ENCODE measurements at regions not wholly inside any gene's neighbourhood (a gene's known extent, or its start where the extent isn't known, plus 50 kb on each side); places are given as distances from the start of the nearest gene placed in this dataset.

- TF ChIP-seq POLR2A (IDR thresholded peaks at IDR 0.05) = no peak
- no peak for TF ChIP-seq CTCF (IDR thresholded peaks at IDR 0.05)
- intact Hi-C loops (cut with DNase I; ENCODE audit: low total_unique reads) = no loop called here
- no peak overlapping the region for H3K4me3 ChIP-seq (ENCODE audit: low read depth, poor library complexity, severe bottlenecking)
- peak in 1 of 2 donors; percentile 28 for DNase-seq (ENCODE audit: low spot score in 2 of 2)
- WGBS, 2 donors = 84 to 88% methylated on average over 15 of the region's 15 CpGs
Measured at GRCh38 chr10:128573281-128573845, 447.1 kb upstream of the MKI67 start.

GRCh38 chr10:128573986-128574385 is 447.8 kb upstream of the MKI67 start:
- intact Hi-C loops (cut with DNase I; ENCODE audit: low total_unique reads) = no loop called here
- no peak overlapping the region for H3K4me3 ChIP-seq (ENCODE audit: low read depth, poor library complexity, severe bottlenecking)
- no peak for DNase-seq (ENCODE audit: low spot score in 2 of 2)
- WGBS, 2 donors = 83 to 85% methylated on average over 9 of the region's 9 CpGs
- TF ChIP-seq POLR2A (IDR thresholded peaks at IDR 0.05) (no peak), CTCF (IDR thresholded peaks at IDR 0.05) (no peak)

- intact Hi-C loops (cut with DNase I; ENCODE audit: low total_unique reads) = no loop called here
- no peak for DNase-seq (ENCODE audit: low spot score in 2 of 2)
Measured at GRCh38 chr10:128574581-128575210, 448.5 kb upstream of the MKI67 start.

GRCh38 chr10:128575761-128576160 is 449.5 kb upstream of the MKI67 start:
- DNase-seq (ENCODE audit: low spot score in 2 of 2) = no peak
- H3K4me3 ChIP-seq (ENCODE audit: low read depth, poor library complexity, severe bottlenecking) = no peak overlapping the region
- 69 to 75% methylated on average over 2 of the region's 2 CpGs for WGBS, 2 donors
- intact Hi-C loops (cut with DNase I; ENCODE audit: low total_unique reads) = no loop called here
- TF ChIP-seq POLR2A (IDR thresholded peaks at IDR 0.05) = no peak
- no peak for TF ChIP-seq CTCF (IDR thresholded peaks at IDR 0.05)

More at GRCh38 chr10:128574581-128575210, 448.5 kb upstream of the MKI67 start:
- TF ChIP-seq CTCF (IDR thresholded peaks at IDR 0.05) = no peak
- TF ChIP-seq POLR2A (IDR thresholded peaks at IDR 0.05) = no peak
- no peak overlapping the region for H3K4me3 ChIP-seq (ENCODE audit: low read depth, poor library complexity, severe bottlenecking)
- 44 to 45% methylated on average over 16 of the region's 16 CpGs for WGBS, 2 donors

GRCh38 chr10:128576336-128576735 is 450.1 kb upstream of the MKI67 start:
- WGBS, 2 donors = 92 to 93% methylated on average over 11 of the region's 11 CpGs
- no peak overlapping the region for H3K4me3 ChIP-seq (ENCODE audit: low read depth, poor library complexity, severe bottlenecking)
- TF ChIP-seq POLR2A (IDR thresholded peaks at IDR 0.05) = no peak
- intact Hi-C loops (cut with DNase I; ENCODE audit: low total_unique reads) = no loop called here
- DNase-seq (ENCODE audit: low spot score in 2 of 2) = no peak

- H3K4me3 ChIP-seq (ENCODE audit: low read depth, poor library complexity, severe bottlenecking) = no peak overlapping the region
- 47 to 55% methylated on average over 11 of the region's 11 CpGs for WGBS, 2 donors
- no peak for DNase-seq (ENCODE audit: low spot score in 2 of 2)
- TF ChIP-seq CTCF (IDR thresholded peaks at IDR 0.05) = no peak
- TF ChIP-seq POLR2A (IDR thresholded peaks at IDR 0.05) = no peak
- intact Hi-C loops (cut with DNase I; ENCODE audit: low total_unique reads) = no loop called here
Measured at GRCh38 chr10:128576943-128577670, 450.9 kb upstream of the MKI67 start.

Data from lower leg skin (tissue), 4 donors.